H1 (cell line): ENCODE measurements at regions not wholly inside any gene's neighbourhood (a gene's known extent, or its start where the extent isn't known, plus 50 kb on each side); places are given as distances from the start of the nearest gene placed in this dataset.

Experiments used
- CBX8 ChIP-seq: fragments of 300-800, 300-1000 bp; sonication (generic); IDR thresholded peaks from 2 replicates; pipeline ENCODE4 v1.7.1; 2016; ENCODE audit warnings: low read depth, low read length, borderline replicate concordance
- EGR1 ChIP-seq: IDR thresholded peaks from 2 replicates; pipeline ENCODE4 v1.6.1; 2011; ENCODE audit warnings: low read depth, low read length, borderline replicate concordance
- GTF2F1 ChIP-seq: IDR thresholded peaks from 2 replicates; pipeline ENCODE4 v1.6.1; 2012; ENCODE audit warnings: low read depth, low read length, improper control_type of control experiment, borderline replicate concordance
- SP1 ChIP-seq: IDR thresholded peaks from 2 replicates; pipeline ENCODE4 v1.6.1; 2011; ENCODE audit warnings: low read depth, low read length
- TEAD4 ChIP-seq: IDR thresholded peaks from 2 replicates; pipeline ENCODE4 v1.6.1; 2012; ENCODE audit warnings: low read depth, low read length, inconsistent platforms, mixed read lengths
- TF ChIP-seq, protein P1 (sequence below): fragments of 300-600 bp; sonication (generic); IDR thresholded peaks from 2 replicates; pipeline ENCODE4 v1.7.1; 2012; ENCODE audit warnings: low read length, moderate library complexity, mild to moderate bottlenecking, inconsistent platforms; ENCODE audit not compliant: insufficient replicate concordance
- TF ChIP-seq, protein P2 (sequence below): IDR thresholded peaks from 2 replicates; pipeline ENCODE4 v1.6.1; 2011; ENCODE audit warnings: low read depth, mild to moderate bottlenecking, low read length; ENCODE audit not compliant: insufficient read depth

- TF ChIP-seq, protein P1, sequence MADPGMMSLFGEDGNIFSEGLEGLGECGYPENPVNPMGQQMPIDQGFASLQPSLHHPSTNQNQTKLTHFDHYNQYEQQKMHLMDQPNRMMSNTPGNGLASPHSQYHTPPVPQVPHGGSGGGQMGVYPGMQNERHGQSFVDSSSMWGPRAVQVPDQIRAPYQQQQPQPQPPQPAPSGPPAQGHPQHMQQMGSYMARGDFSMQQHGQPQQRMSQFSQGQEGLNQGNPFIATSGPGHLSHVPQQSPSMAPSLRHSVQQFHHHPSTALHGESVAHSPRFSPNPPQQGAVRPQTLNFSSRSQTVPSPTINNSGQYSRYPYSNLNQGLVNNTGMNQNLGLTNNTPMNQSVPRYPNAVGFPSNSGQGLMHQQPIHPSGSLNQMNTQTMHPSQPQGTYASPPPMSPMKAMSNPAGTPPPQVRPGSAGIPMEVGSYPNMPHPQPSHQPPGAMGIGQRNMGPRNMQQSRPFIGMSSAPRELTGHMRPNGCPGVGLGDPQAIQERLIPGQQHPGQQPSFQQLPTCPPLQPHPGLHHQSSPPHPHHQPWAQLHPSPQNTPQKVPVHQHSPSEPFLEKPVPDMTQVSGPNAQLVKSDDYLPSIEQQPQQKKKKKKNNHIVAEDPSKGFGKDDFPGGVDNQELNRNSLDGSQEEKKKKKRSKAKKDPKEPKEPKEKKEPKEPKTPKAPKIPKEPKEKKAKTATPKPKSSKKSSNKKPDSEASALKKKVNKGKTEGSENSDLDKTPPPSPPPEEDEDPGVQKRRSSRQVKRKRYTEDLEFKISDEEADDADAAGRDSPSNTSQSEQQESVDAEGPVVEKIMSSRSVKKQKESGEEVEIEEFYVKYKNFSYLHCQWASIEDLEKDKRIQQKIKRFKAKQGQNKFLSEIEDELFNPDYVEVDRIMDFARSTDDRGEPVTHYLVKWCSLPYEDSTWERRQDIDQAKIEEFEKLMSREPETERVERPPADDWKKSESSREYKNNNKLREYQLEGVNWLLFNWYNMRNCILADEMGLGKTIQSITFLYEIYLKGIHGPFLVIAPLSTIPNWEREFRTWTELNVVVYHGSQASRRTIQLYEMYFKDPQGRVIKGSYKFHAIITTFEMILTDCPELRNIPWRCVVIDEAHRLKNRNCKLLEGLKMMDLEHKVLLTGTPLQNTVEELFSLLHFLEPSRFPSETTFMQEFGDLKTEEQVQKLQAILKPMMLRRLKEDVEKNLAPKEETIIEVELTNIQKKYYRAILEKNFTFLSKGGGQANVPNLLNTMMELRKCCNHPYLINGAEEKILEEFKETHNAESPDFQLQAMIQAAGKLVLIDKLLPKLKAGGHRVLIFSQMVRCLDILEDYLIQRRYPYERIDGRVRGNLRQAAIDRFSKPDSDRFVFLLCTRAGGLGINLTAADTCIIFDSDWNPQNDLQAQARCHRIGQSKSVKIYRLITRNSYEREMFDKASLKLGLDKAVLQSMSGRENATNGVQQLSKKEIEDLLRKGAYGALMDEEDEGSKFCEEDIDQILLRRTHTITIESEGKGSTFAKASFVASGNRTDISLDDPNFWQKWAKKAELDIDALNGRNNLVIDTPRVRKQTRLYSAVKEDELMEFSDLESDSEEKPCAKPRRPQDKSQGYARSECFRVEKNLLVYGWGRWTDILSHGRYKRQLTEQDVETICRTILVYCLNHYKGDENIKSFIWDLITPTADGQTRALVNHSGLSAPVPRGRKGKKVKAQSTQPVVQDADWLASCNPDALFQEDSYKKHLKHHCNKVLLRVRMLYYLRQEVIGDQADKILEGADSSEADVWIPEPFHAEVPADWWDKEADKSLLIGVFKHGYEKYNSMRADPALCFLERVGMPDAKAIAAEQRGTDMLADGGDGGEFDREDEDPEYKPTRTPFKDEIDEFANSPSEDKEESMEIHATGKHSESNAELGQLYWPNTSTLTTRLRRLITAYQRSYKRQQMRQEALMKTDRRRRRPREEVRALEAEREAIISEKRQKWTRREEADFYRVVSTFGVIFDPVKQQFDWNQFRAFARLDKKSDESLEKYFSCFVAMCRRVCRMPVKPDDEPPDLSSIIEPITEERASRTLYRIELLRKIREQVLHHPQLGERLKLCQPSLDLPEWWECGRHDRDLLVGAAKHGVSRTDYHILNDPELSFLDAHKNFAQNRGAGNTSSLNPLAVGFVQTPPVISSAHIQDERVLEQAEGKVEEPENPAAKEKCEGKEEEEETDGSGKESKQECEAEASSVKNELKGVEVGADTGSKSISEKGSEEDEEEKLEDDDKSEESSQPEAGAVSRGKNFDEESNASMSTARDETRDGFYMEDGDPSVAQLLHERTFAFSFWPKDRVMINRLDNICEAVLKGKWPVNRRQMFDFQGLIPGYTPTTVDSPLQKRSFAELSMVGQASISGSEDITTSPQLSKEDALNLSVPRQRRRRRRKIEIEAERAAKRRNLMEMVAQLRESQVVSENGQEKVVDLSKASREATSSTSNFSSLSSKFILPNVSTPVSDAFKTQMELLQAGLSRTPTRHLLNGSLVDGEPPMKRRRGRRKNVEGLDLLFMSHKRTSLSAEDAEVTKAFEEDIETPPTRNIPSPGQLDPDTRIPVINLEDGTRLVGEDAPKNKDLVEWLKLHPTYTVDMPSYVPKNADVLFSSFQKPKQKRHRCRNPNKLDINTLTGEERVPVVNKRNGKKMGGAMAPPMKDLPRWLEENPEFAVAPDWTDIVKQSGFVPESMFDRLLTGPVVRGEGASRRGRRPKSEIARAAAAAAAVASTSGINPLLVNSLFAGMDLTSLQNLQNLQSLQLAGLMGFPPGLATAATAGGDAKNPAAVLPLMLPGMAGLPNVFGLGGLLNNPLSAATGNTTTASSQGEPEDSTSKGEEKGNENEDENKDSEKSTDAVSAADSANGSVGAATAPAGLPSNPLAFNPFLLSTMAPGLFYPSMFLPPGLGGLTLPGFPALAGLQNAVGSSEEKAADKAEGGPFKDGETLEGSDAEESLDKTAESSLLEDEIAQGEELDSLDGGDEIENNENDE = no peak
- TF ChIP-seq CBX8 (no peak), GTF2F1 (no peak), TEAD4 (no peak), SP1 (no peak), EGR1 (no peak)
- TF ChIP-seq, protein P2, sequence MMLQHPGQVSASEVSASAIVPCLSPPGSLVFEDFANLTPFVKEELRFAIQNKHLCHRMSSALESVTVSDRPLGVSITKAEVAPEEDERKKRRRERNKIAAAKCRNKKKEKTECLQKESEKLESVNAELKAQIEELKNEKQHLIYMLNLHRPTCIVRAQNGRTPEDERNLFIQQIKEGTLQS = no peak
- TF ChIP-seq, all 59 proteins: peak for 0
Observed at GRCh38 chr11:119802670-119803069, 73.7 kb upstream of the NECTIN1 start (continued).
